Hepatocyte (in vitro differentiated cells): ENCODE measurements at regions not wholly inside any gene's neighbourhood (a gene's known extent, or its start where the extent isn't known, plus 50 kb on each side); places are given as distances from the start of the nearest gene placed in this dataset.

ENCODE experiments used
- CTCF ChIP-seq: fragments of 200-600 bp; sonication (generic); IDR thresholded peaks from 2 replicates; pipeline ENCODE4 v1.5.1; 2016; ENCODE audit warnings: antibody characterized with exemption, mild to moderate bottlenecking; ENCODE audit not compliant: poor library complexity
- EZH2 ChIP-seq: fragments of 200-600 bp; sonication (generic); IDR thresholded peaks from 2 replicates; pipeline ENCODE4 v1.6.1; 2016; ENCODE audit warnings: antibody characterized with exemption, mild to moderate bottlenecking, borderline replicate concordance
- EZH2phosphoT487 ChIP-seq: fragments of 200-600 bp; sonication (generic); IDR thresholded peaks from one replicate; pipeline ENCODE4 v1.6.1; 2018; ENCODE audit warnings: antibody characterized with exemption, mild to moderate bottlenecking, low read depth, moderate library complexity; ENCODE audit not compliant: unreplicated experiment, severe bottlenecking

GRCh38 chr14:80055667-80056496 is 155.4 kb downstream of the DIO2 start:
- TF ChIP-seq CTCF (peak; percentile 93), EZH2phosphoT487 (no peak), EZH2 (no peak)
